NCI-H69 (cell line): ENCODE measurements at regions not wholly inside any gene's neighbourhood (a gene's known extent, or its start where the extent isn't known, plus 50 kb on each side); places are given as distances from the start of the nearest gene placed in this dataset.
"Not testable (repeated sequence)": the region's sequence is repeated elsewhere in the genome, so short reads cannot be mapped to it uniquely, and the experiment has no call there.

Source experiments
- DNase-seq: peaks from one replicate; lab custom pipeline; 2025; lab: John Stamatoyannopoulos, UW

DNA sequence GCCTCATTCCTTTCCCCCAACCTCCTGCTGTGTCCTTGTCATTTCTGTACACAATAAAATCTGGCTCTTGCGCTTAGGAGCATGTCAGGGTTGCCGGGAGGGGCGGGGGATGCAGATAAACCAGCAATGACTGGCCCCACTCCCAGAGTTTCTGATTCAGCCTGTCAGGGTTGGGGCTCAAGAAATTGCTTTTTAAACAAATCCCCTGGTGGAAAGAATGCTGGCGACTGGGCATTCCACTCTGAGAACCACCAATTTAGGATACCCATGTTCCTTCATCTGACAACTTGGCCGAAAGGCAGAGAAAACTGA lies 376.4 kb downstream of the TCERG1L start:
- DNase-seq, result no peak

DNA sequence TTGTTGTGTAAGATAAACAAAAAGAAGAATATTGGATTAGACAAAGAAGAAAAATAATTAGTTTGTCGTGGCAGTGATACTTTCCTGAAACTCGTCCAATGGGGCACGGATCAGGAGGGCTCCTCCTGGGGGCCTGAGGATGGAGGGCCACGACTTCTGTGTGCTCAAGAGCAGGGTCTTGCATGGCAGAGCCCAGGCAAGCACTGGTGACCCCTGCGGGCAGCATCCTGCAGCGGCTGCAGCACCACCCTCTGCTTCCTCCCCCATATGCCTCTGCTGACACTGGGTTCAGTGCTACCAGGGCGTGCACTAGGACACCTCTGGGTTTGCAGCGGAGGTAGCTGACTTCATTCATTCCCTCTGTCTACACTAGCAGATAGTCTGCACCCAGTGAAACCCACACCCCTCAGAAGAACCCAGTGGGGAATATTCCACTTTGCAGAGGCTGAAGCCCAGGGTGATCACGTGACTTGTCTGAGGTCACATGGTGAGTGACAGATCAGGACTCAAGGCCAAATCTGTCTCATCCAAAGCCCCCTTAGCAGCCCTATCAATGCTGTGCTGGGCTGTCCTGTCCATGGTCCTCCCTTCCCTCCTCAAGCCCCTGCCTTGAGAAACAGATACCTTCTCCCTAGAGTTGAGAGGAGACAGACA lies 375.5 kb downstream of the TCERG1L start:
- no peak for DNase-seq

DNA sequence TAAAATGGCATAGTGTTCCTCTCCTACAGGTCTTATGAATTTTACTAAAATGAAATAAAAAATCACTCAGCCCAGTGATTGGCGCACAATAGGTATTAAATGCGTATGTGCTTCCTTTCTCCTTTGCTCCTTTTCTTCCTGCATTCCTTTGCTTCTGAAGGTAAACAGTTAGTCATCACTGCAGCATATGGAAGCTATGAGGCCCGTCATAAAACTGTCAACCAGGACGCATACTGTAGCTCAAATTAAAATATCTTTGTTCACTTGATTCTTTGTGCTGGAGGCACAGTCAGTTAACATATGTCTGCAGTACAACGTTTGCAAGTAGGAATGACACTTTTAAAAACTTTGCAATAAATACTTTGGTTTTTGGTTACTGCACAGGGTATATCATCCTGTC lies 374.7 kb downstream of the TCERG1L start:
- no peak for DNase-seq

DNA sequence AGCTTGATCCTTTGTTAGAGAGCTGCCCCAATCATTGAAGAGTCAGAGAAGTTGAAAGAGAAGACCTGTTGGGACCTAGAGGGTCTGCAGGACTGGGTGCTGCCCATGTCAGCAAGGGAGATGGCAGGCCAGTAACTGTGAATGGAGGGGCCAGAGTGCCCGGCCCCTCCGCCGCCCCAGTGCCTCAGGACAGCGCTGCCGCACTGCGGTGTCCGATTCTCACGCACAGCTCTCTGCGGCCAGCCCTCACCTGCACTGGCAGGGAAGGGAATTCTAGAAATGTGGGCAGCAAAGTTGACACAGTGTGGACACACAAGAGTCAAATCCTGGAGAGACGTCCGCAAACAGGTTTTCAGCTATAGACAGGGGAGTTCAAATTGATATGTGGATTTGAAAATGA lies 373.5 kb downstream of the TCERG1L start:
- no peak for DNase-seq

DNA sequence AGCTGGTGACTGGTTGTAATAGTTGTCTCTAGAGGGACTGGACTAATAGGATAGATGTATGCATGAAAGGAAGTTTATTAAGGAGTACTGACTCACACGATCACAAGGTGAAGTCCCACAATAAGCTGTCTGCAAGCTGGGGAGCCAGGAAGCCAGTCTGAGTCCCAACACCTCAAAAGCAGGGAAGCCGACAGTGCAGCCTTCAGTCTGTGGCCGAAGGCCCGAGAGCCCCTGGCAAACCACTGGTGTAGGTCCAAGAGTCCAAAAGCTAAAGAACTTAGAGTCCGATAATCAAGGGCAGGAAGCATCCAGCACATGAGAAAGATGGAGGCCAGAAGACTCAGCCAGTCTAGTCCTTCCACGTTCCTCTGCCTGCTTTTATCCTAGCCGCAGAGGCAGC lies 372.6 kb downstream of the TCERG1L start:
- not testable (repeated sequence) for DNase-seq

DNA sequence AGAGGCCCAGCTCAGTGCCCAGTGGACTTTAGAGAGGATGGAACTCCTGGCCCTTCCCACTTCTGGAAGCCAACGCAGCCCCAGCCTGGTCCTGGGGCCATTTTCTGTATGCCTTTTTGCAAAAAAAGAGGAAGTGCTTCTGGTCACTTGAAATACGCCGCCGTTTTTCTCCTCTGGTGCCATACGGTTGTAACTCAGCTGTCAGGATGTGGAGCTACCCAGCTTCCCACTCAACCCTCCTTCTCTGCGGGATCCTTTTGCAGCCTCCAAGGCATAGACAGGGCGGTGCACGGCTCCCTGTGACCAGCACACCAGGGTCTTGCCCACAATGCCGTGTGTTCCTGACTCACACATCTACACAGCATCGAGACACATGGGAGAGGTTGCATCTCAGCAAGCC lies 369.6 kb downstream of the TCERG1L start:
- DNase-seq, result no peak

DNA sequence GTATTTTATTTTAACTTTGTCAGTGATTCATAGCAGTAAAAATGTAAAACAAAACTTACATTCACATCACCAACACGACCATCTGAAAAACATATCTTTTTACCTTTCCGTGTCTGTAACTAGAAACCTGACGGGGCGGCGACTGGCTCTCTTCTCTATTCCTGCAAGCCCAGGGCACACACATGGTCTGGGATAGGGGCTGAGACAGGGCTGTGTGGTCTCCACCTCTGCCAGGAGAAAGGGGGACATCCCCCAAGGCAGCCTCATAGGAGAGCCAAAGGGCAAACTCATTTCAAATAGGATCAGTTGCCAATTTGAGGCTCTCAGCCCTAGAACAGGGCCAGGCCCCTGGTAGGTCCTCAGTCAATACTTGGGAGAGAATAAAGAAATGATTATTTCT lies 359.4 kb downstream of the TCERG1L start:
- DNase-seq, result no peak

DNA sequence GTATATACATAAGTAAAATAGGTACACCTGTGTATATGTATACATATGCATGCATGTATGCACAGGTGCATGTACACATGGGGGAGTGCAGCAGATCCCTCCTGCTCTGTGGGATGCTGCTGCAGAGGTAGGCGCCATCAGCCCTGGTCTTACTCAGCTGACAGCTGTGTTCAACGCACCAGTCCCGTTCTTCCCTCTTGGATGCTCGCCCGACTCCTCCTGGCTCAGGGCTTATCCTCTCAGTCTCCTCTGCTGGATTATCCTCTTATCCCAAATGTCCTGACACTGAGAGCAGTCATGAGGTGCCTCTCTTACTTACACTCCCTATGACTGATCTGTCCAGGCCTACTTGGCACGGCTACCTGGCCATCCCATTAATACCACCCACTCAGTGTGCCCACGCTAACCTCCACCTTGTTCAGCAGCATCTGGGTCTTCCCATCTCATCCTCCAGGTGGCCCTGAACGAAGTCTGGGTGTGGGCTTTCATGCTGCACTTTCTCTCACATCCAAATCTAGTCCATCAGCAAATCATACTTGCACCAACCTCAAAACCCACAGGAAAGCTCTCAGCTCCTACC lies 357.1 kb downstream of the TCERG1L start:
- no peak for DNase-seq

DNA sequence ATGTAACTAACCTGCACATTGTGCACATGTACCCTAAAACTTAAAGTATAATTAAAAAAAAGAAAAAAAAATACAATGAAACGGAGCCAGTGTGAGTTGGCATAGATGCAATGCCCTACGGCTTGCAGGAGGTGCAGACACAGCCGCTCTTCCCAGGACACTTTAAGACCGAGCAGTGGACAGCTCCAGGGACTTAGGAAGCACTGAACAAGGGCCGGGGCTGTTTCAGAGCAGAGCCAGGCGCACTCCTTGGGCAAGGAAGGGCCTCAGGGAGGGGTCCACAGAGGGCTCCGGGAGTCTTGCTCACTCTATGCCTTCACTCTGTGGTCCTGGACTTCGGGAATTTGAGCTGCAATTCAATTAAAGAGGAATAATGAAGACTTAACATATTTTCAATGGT lies 355.3 kb downstream of the TCERG1L start:
- no peak for DNase-seq

DNA sequence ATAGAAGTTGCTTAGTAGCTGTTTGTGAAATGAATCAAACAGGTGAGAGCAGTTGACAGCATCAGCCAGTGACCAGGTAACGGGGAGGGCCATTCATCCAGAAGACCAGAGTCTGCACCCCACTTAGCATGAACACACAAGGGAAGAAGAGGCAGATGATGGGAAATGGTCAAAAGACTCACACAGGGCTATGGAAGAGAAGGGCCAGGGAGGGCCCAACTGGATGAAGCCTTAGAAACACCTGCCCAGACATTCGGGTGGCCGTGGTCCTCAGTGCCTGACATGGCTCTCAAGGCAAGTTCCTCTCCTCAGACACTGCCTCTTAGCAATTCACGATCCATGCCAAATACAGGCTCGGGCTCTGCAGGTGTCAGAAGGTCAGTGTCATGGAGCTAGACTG lies 354.1 kb downstream of the TCERG1L start:
- DNase-seq, result no peak

DNA sequence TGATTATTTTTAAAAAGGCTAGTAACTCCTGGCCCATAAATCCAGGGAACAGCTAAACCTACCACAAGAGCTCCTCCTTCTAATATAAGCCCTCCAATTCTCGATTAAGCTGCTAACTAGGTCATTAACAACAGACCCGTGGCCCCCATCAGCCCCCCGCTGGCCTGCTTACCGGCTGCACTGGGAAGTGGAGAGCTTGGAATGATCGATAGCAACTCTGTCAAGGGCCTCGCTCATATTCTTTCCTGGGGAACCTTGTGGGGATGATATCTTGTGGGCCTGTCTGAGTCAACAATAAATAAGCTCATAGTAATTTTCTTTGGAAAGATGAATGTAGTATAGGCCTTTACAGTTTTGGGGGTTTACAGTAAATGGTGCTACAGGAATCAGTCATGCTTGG lies 353.5 kb downstream of the TCERG1L start:
- DNase-seq, result no peak

DNA sequence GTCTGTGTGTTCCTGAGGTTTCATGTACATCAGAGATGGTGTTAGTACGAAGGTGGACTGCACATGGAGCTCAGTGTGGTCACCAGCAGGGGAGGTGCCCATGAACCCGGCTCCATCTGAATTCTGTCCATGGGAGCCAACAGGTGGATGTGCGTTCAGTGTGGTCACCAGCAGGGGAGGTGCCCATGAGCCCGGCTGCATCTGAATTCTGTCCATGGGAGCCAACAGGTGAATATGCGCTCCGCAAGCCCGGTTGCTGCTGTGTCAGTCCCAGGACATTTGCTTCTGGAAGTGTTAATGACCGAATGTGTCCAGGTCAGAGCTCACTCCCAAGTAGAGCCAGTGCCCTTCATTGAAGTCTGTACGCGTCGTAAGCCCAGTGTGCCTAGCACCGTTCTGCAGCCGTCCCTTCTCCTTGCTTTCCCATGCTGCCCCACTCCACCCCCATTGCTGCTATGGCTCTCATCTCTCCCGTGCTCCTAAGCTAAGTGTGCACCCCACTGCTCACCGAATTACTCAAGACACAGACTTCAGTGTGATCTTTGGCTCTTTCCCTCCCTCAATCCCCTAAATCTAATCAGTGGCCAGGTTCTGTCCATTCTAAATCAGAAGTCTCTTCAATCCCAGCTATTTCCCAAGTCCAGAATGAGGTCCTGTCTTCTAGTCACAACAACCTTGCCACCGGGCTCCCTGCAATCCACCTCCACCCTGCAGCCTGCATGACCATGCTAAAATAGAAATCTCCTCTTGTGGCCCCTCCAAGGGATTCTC lies 352.4 kb downstream of the TCERG1L start:
- no peak for DNase-seq

DNA sequence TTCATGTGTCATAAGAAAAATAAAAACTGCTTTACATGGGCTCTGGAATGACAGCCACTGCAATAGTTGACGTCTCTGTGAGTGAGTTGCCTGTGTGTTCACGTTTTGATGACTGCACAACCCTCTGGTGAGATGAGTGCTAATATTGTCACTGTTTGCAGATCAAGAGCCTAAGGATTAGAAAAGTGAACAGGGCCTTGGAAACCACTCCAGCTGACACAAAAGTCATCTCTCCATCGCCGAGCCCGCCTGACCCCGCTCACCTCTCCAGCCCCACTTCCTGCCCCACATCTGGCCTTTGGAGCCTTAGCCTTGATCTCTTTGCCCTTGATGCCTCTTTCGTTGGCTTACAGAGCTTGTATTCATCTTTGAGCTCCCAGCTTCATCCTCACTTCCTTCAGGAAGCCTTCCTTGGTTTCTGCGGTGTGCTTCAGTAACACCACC lies 351.7 kb downstream of the TCERG1L start:
- no peak for DNase-seq

DNA sequence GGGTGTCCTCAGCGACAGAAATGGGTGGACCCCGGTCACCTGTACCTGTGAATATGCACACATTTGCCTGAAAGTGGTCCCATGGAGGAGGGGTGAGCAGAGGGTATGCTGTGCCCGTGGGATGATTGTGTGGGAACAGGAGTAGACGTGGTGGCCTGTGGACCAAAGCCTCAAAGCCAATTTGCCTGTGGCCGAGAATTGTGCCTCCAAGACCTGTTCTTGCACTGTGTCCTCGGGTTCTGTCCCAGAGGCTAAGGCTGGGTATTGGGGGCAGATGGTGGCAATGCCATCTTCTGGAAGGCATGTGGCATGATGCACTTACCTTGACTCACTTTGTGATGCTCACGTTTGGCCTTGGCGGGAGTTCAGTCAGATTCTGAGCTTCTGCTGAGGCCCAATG lies 351.0 kb downstream of the TCERG1L start:
- DNase-seq, result no peak

DNA sequence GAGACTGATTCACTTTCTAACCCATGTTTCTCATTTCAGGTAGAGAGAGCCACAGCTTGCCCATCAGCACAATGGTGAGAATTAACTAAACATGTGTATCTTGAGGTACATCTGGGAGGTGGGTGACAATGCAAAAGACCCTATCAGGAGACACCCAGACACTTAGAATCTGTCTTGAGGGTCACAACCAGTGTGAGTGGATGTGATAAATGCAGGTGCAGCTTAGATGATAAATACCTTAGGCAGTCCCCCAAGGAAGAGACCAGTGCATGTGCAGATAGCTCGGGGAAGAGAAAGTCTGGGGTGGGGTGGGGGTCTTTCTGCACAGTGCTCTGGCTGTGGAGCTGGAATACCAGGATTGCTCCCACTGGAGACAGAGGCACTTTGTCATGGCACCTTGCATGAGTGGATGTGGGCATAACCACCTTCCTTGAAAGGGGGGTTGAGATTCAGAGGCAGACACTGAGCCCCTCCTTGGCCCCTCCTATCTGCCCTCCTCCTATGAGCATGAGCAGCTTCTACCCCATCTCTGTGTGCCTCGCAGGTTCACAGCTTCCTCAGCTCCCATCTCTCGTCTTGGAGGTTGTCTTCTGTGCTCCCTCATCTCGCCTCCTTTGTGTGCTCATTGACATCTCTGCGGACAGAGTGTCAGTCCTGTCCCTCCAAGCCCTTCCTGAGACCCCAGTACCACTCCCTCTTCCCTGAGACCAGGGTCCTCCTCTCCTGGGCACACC lies 349.8 kb downstream of the TCERG1L start:
- no peak for DNase-seq

DNA sequence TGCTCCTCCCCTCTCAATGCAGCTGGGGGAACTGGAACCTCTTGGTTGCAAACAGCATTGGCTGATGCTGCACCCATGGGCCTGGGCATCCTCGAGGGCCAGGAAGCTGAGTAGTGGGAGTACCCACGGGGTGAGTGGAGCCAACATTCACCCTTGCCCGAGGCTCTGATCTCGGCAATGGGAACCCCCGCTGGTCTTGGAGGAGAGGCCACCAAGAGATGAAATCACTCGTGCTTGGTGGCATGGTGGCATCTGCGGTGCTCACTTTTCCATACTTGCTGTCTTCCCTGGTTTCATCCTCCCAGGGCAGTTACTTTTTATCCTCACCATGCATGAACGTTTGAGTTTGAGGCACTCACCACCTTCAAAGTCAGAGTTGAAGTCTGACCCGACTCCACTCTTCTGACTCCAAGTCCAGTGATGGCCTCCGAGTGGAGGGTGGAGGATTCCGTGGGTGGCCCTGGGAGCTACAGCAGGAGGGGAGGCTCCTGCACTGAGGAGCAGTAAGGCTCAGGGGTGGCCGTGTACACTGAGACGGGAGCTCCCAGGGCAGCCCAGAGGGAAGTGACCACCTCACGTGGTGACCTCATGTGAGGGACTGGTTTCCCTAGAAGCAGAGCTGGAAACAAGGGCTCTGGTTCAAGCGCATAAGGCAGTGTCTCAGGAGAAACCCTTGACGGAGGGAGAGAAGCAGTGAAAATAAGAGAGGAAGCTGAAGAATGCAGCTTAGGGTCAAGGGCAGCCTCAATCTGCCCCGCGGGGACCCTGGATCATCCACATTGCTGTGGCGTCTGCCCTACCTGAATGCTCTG lies 349.1 kb downstream of the TCERG1L start:
- no peak for DNase-seq

DNA sequence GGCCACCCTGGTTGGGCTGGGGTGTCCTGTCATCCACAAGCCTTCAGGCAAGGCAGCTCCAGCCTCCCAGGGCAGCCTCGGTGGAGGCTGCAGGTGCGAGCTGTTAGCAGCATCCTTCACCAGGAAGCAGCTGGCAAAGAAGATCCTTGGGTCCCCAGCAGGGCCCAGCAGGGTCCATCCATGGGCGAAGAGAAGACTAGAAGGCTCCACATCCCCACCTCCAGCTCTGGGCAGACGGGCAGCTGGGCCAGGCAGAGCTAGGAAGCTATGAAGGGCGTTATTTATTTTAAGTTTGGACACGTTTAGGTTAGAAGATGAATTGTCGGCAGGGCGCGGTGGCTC lies 348.5 kb downstream of the TCERG1L start:
- DNase-seq, result no peak

DNA sequence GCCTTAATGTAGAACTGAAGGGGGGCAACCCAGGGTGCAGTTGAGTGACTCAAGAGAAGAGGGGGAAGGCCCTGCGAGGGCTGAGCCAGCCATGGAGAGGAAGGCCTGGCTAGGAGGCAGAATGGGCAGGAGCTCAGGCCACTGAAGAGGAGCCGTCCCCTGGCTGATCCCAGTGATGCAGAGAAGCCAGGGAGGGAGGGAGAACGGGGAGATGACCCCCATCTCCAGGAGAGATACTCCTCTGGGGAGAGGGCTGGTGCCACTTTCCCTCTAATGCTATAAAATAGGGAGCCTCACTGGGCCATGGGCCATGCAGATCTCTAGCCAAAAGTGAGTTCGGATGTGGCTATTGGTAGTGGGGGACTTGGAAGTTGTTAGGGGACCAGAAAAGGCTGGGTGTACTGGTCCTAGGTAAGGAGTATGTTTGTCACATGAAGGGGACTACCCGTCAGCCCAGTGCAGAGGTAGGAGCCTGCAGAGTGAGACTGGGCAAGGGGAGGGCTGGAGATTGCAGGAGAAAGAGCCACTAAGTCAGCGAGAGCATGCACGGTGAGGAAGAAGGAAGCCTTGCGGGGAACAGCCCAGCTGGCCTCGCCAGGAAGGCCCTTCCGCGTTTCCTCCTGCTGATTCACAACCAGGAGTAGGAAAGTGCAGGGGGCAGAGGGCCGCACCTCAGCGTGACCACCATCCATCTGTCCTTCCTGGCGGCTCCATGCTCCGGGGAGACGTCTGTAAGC lies 347.6 kb downstream of the TCERG1L start:
- DNase-seq, result no peak

DNA sequence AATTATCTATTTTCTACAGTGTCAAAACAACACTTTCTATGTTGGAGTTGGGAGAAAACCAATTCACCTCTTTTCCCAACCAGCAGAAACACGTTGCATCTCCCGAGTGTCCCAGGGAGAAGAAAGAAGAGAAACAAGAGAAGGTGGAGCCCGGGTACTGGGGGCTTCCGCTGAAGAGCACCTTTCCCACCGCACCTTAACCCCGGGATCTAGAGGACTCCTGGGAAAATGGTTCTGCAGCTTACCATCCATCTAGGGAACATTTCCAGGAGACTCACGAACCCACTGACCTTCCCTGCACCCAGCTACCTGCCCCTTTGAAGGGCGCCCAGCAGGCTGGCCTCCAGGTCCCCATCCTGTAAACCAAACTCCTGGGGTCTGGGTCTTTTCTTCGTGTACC lies 346.8 kb downstream of the TCERG1L start:
- DNase-seq, result no peak

DNA sequence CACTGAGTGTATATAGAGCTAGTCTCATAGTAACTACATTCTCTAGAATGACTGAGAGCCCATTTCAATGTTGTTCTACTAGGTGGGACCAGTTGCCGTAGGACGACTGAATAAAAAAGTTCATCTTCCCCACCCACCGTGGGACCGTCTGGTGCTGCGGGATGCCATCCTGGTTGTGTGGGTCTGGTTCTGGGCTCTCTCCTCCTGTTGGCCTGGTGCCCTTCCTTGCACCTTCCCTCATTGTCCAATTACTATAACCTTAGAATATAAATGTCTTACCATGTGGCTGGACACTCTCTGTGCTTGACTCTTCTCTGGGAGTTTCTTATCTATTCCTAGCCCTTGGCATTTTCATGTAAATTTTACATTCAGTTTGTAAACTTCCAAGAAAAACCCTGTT lies 344.4 kb downstream of the TCERG1L start:
- no peak for DNase-seq

DNA sequence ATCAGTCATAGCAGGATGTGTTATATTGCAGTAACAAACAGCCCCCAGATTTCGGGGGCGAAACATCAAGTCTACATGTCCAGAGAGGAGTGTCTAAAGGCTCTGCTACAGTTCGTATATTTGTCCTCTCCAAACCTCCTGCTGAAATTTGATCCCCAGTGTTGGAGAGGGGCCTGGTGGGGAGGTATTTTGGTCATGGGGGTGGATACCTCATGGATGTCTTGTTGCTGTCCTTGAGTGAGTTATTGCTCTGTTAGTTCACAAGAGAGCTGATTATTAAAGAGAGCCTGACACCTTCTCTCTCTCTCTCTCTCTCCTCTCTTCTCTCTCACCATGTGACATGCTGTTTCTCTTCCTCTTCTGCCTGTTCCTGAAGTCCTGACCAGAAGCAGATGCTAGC lies 343.7 kb downstream of the TCERG1L start:
- no peak for DNase-seq

DNA sequence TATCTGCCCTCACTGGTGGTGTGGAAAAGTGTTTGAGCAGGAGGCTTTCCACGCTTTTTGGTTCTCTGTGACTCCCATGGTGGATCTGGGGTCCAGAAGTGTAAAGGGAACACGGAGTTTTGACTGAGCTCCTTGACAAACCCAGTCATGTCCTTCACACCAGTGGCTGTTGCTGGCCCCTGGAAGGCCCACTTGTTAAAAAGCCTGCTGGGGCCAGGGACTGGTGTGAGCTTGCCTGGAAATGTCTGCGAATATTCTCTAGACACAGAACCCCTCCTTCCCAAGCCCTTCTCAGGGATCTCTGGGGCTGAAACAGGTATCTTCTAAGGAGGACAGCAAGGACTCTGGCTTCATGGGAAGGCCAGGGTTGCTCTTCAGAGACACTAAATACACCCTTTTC lies 343.0 kb downstream of the TCERG1L start:
- no peak for DNase-seq
